ENCODE measurements at regions not wholly inside any gene's neighbourhood (a gene's known extent, or its start where the extent isn't known, plus 50 kb on each side); places are given as distances from the start of the nearest gene placed in this dataset.

DNA sequence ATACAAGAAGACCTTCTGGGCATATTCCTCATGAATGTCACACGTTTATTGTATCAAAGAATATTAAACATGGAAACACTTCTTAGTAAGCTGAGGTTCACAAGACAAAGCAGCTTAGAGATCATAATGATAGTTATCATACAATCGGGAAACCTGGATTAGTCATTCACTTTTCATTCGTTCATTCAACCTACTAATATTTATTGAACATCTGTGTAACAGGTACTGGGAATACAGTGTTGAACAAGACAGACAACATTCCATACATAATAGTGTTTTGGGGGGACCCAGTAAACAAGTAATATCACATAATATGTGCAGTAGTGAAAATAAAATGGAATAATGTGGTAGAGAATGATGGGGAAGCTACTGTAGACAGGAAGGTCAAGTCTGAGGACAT lies 100.6 kb upstream of the GRIP1 start:
- no peak overlapping the region for H3K9ac ChIP-seq (ENCODE audit: low read depth, low read length, poor library complexity)
- no peak overlapping the region for H3K27ac ChIP-seq (replicated peaks; ENCODE audit: low read length)
- no peak overlapping the region for H3K4me3 ChIP-seq (ENCODE audit: low read length in 2 of 2)
- H3K18ac ChIP-seq (ENCODE audit: low read length), result no peak overlapping the region
- H3K14ac ChIP-seq (ENCODE audit: low read length), result no peak overlapping the region
- no peaks in the 10 kb centered on the region for H3K9me3 ChIP-seq (replicated peaks in 1 of 2; ENCODE audit: control insufficient read depth in 2 of 2, insufficient read depth in 1 of 2, low read depth in 1 of 2, low read length in 2 of 2)
- no peak overlapping the region for H4K8ac ChIP-seq (ENCODE audit: low read depth, low read length)
- no peak overlapping the region for H2AFZ ChIP-seq (ENCODE audit: low read length)
- no peak overlapping the region for H3K4me2 ChIP-seq (ENCODE audit: insufficient read depth, low read length, poor library complexity, severe bottlenecking)
- H3K4me1 ChIP-seq (ENCODE audit: control insufficient read depth in 2 of 2, insufficient read depth in 1 of 2, low read depth in 1 of 2, low read length in 2 of 2), result peaks cover 0 to 2% of the 10 kb centered on the region in 2 donors
- no peaks in the 10 kb centered on the region for H3K79me1 ChIP-seq (ENCODE audit: low read depth, low read length)
- no peak overlapping the region for H2BK5ac ChIP-seq (ENCODE audit: low read length)
- H2AK5ac ChIP-seq (ENCODE audit: low read depth, low read length), result no peak overlapping the region
- no peak overlapping the region for H3K4ac ChIP-seq (ENCODE audit: low read length)
- H2BK15ac ChIP-seq (ENCODE audit: low read length), result no peak overlapping the region
- no peak overlapping the region for H2BK12ac ChIP-seq (ENCODE audit: low read length)
- H3K23ac ChIP-seq (ENCODE audit: low read depth, low read length, poor library complexity), result no peak overlapping the region
- H3K27me3 ChIP-seq (ENCODE audit: control insufficient read depth in 3 of 3, insufficient read depth in 3 of 3, low read depth in 1 of 3, low read length in 3 of 3), result no peaks in the 10 kb centered on the region
- no peak overlapping the region for H4K91ac ChIP-seq (ENCODE audit: low read depth, low read length, poor library complexity)
- WGBS, 2 donors (ENCODE audit: extremely low coverage in 2 of 2, insufficient read length in 2 of 2, insufficient replicate concordance in 1 of 2), result no CpG with 5 or more reads among the region's 3 CpGs
- DNase-seq (ENCODE audit: low spot score), result no peak
- no peak overlapping the region for H2BK120ac ChIP-seq (ENCODE audit: low read depth, low read length)
- H3K36me3 ChIP-seq (replicated peaks in 1 of 2; ENCODE audit: control insufficient read depth in 2 of 2, insufficient read depth in 2 of 2, low read length in 2 of 2), result no peaks in the 10 kb centered on the region

- no peak overlapping the region for H3K4me3 ChIP-seq (ENCODE audit: low read length in 2 of 2)
- H2BK5ac ChIP-seq (ENCODE audit: low read length), result no peak overlapping the region
- no peak overlapping the region for H3K23ac ChIP-seq (ENCODE audit: low read depth, low read length, poor library complexity)
- H4K8ac ChIP-seq (ENCODE audit: low read depth, low read length), result no peak overlapping the region
- no peak overlapping the region for H3K4ac ChIP-seq (ENCODE audit: low read length)
- no peak overlapping the region for H3K9ac ChIP-seq (ENCODE audit: low read depth, low read length, poor library complexity)
- no peak overlapping the region for H3K27ac ChIP-seq (replicated peaks; ENCODE audit: low read length)
- no peak for DNase-seq (ENCODE audit: low spot score)
- H2AK5ac ChIP-seq (ENCODE audit: low read depth, low read length), result no peak overlapping the region
- no peak overlapping the region for H4K91ac ChIP-seq (ENCODE audit: low read depth, low read length, poor library complexity)
- H3K4me2 ChIP-seq (ENCODE audit: insufficient read depth, low read length, poor library complexity, severe bottlenecking), result no peak overlapping the region
- H2BK120ac ChIP-seq (ENCODE audit: low read depth, low read length), result no peak overlapping the region
- no peaks in the 10 kb centered on the region for H3K9me3 ChIP-seq (replicated peaks in 1 of 2; ENCODE audit: control insufficient read depth in 2 of 2, insufficient read depth in 1 of 2, low read depth in 1 of 2, low read length in 2 of 2)
- H2AFZ ChIP-seq (ENCODE audit: low read length), result no peak overlapping the region
- H3K27me3 ChIP-seq (ENCODE audit: control insufficient read depth in 3 of 3, insufficient read depth in 3 of 3, low read depth in 1 of 3, low read length in 3 of 3), result no peaks in the 10 kb centered on the region
- H3K14ac ChIP-seq (ENCODE audit: low read length), result no peak overlapping the region
- no peaks in the 10 kb centered on the region for H3K36me3 ChIP-seq (replicated peaks in 1 of 2; ENCODE audit: control insufficient read depth in 2 of 2, insufficient read depth in 2 of 2, low read length in 2 of 2)
- no peak overlapping the region for H2BK15ac ChIP-seq (ENCODE audit: low read length)
- no peak overlapping the region for H3K18ac ChIP-seq (ENCODE audit: low read length)
- H2BK12ac ChIP-seq (ENCODE audit: low read length), result no peak overlapping the region
- H3K79me1 ChIP-seq (ENCODE audit: low read depth, low read length), result no peaks in the 10 kb centered on the region
- H3K4me1 ChIP-seq (ENCODE audit: control insufficient read depth in 2 of 2, insufficient read depth in 1 of 2, low read depth in 1 of 2, low read length in 2 of 2), result peaks cover 0 to 2% of the 10 kb centered on the region in 2 donors
- WGBS, 2 donors (ENCODE audit: extremely low coverage in 2 of 2, insufficient read length in 2 of 2, insufficient replicate concordance in 1 of 2), result no CpG with 5 or more reads among the region's 4 CpGs
These were observed 107.8 kb upstream of the GRIP1 start for GRCh38 chr12:66786531-66787308.

DNA sequence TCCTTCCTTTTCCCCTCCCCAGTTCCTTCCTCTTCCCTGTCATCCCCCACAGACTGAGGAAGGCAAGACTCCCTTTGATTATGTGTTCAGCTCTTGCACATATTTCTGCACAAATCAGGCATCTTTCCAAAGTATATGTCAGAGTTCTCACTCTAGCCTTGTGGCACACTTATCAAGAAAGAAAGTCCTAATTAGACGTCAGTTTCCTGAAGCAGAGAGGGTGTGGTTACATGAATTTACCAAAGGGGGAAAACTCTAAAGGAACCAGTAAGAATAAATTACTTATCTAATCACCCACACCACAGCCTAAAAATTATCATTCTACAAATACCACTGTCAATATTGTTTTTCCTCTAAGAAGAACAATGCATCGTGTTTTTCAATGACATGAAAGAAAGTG lies 120.7 kb upstream of the GRIP1 start:
- Histone ChIP-seq H3K23ac (ENCODE audit: low read depth, low read length, poor library complexity) (no peak overlapping the region), H2AFZ (ENCODE audit: low read length) (no peak overlapping the region), H2BK5ac (ENCODE audit: low read length) (no peak overlapping the region), H3K14ac (ENCODE audit: low read length) (no peak overlapping the region), H3K36me3 (replicated peaks in 1 of 2; ENCODE audit: control insufficient read depth in 2 of 2, insufficient read depth in 2 of 2, low read length in 2 of 2) (no peaks in the 10 kb centered on the region), H2BK12ac (ENCODE audit: low read length) (no peak overlapping the region), H3K9me3 (replicated peaks in 1 of 2; ENCODE audit: control insufficient read depth in 2 of 2, insufficient read depth in 1 of 2, low read depth in 1 of 2, low read length in 2 of 2) (no peaks in the 10 kb centered on the region), H3K4me3 (ENCODE audit: low read length in 2 of 2) (no peak overlapping the region), H3K4me2 (ENCODE audit: insufficient read depth, low read length, poor library complexity, severe bottlenecking) (no peak overlapping the region), H2BK120ac (ENCODE audit: low read depth, low read length) (no peak overlapping the region), H4K91ac (ENCODE audit: low read depth, low read length, poor library complexity) (no peak overlapping the region), H3K79me1 (ENCODE audit: low read depth, low read length) (no peaks in the 10 kb centered on the region), H2BK15ac (ENCODE audit: low read length) (no peak overlapping the region), H3K18ac (ENCODE audit: low read length) (no peak overlapping the region), H3K9ac (ENCODE audit: low read depth, low read length, poor library complexity) (no peak overlapping the region), H3K4me1 (ENCODE audit: control insufficient read depth in 2 of 2, insufficient read depth in 1 of 2, low read depth in 1 of 2, low read length in 2 of 2) (peaks cover 4 to 7% of the 10 kb centered on the region in 2 donors), H3K4ac (ENCODE audit: low read length) (no peak overlapping the region), H3K27me3 (ENCODE audit: control insufficient read depth in 3 of 3, insufficient read depth in 3 of 3, low read depth in 1 of 3, low read length in 3 of 3) (no peaks in the 10 kb centered on the region), H3K27ac (replicated peaks; ENCODE audit: low read length) (no peak overlapping the region), H2AK5ac (ENCODE audit: low read depth, low read length) (no peak overlapping the region), H4K8ac (ENCODE audit: low read depth, low read length) (no peak overlapping the region)
- DNase-seq (ENCODE audit: low spot score), result no peak
- no CpG with 5 or more reads among the region's 2 CpGs for WGBS, 2 donors (ENCODE audit: extremely low coverage in 2 of 2, insufficient read length in 2 of 2, insufficient replicate concordance in 1 of 2)

DNA sequence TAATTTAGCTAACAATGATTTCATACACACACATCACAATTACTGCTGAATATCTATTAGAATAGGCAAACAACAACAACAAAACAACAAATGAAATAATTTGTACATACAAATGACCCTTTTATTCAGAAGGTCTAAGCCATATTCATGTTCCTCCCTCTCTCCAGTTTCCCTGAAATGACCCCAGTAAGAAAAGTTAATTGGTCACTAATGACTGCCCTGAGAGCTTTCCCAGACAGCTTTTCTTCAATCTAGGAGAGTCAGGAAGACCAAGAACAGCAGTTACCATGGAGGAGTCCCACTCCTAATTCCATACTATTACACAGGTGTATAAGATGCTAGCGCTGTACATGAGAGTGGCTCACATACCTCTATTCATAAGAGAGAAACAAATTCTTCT lies 121.2 kb upstream of the GRIP1 start:
- no peaks in the 10 kb centered on the region for H3K79me1 ChIP-seq (ENCODE audit: low read depth, low read length)
- H2BK120ac ChIP-seq (ENCODE audit: low read depth, low read length), result no peak overlapping the region
- H3K36me3 ChIP-seq (replicated peaks in 1 of 2; ENCODE audit: control insufficient read depth in 2 of 2, insufficient read depth in 2 of 2, low read length in 2 of 2), result no peaks in the 10 kb centered on the region
- H2AK5ac ChIP-seq (ENCODE audit: low read depth, low read length), result no peak overlapping the region
- H3K9ac ChIP-seq (ENCODE audit: low read depth, low read length, poor library complexity), result no peak overlapping the region
- no peak overlapping the region for H3K4me3 ChIP-seq (ENCODE audit: low read length in 2 of 2)
- H3K4me1 ChIP-seq (ENCODE audit: control insufficient read depth in 2 of 2, insufficient read depth in 1 of 2, low read depth in 1 of 2, low read length in 2 of 2), result peaks cover 9% of the 10 kb centered on the region in 2 donors
- H3K4me2 ChIP-seq (ENCODE audit: insufficient read depth, low read length, poor library complexity, severe bottlenecking), result no peak overlapping the region
- H3K9me3 ChIP-seq (replicated peaks in 1 of 2; ENCODE audit: control insufficient read depth in 2 of 2, insufficient read depth in 1 of 2, low read depth in 1 of 2, low read length in 2 of 2), result no peaks in the 10 kb centered on the region
- no CpG with 5 or more reads among the region's 1 CpG for WGBS, 2 donors (ENCODE audit: extremely low coverage in 2 of 2, insufficient read length in 2 of 2, insufficient replicate concordance in 1 of 2)
- DNase-seq (ENCODE audit: low spot score), result no peak
- no peak overlapping the region for H3K14ac ChIP-seq (ENCODE audit: low read length)
- no peak overlapping the region for H4K91ac ChIP-seq (ENCODE audit: low read depth, low read length, poor library complexity)
- no peak overlapping the region for H3K4ac ChIP-seq (ENCODE audit: low read length)
- H2AFZ ChIP-seq (ENCODE audit: low read length), result no peak overlapping the region
- no peak overlapping the region for H3K27ac ChIP-seq (replicated peaks; ENCODE audit: low read length)
- H4K8ac ChIP-seq (ENCODE audit: low read depth, low read length), result no peak overlapping the region
- H3K18ac ChIP-seq (ENCODE audit: low read length), result no peak overlapping the region
- no peaks in the 10 kb centered on the region for H3K27me3 ChIP-seq (ENCODE audit: control insufficient read depth in 3 of 3, insufficient read depth in 3 of 3, low read depth in 1 of 3, low read length in 3 of 3)
- no peak overlapping the region for H3K23ac ChIP-seq (ENCODE audit: low read depth, low read length, poor library complexity)
- H2BK15ac ChIP-seq (ENCODE audit: low read length), result no peak overlapping the region
- H2BK5ac ChIP-seq (ENCODE audit: low read length), result no peak overlapping the region
- no peak overlapping the region for H2BK12ac ChIP-seq (ENCODE audit: low read length)

Measured in neuronal stem cell (in vitro differentiated cells).